PC-9 (cell line): ENCODE measurements at regions not wholly inside any gene's neighbourhood (a gene's known extent, or its start where the extent isn't known, plus 50 kb on each side); places are given as distances from the start of the nearest gene placed in this dataset.

Source experiments
- CTCF ChIP-seq: fragments of 200-600 bp; sonication (generic); conservative IDR thresholded peaks from 2 replicates; pipeline ENCODE4 v1.6.1; 2017; ENCODE audit warnings: mixed run types, antibody characterized with exemption, mild to moderate bottlenecking, moderate library complexity
- EZH2 ChIP-seq: fragments of 200-600 bp; sonication (generic); IDR thresholded peaks from 2 replicates; pipeline ENCODE4 v1.8.0; 2017; ENCODE audit warnings: antibody characterized with exemption, low read depth

GRCh38 chr5:39517800-39518199 is 93.0 kb upstream of the DAB2 start:
- no peak for TF ChIP-seq CTCF
- no peak for TF ChIP-seq EZH2
